GM12872 (cell line): ENCODE measurements at regions not wholly inside any gene's neighbourhood (a gene's known extent, or its start where the extent isn't known, plus 50 kb on each side); places are given as distances from the start of the nearest gene placed in this dataset.

Experiments
- TF ChIP-seq, protein P1 (sequence below): IDR thresholded peaks from 3 replicates; pipeline ENCODE4 v1.5.1; 2011; ENCODE audit warnings: low read depth, mild to moderate bottlenecking, low read length, moderate library complexity; ENCODE audit not compliant: insufficient read depth

DNA sequence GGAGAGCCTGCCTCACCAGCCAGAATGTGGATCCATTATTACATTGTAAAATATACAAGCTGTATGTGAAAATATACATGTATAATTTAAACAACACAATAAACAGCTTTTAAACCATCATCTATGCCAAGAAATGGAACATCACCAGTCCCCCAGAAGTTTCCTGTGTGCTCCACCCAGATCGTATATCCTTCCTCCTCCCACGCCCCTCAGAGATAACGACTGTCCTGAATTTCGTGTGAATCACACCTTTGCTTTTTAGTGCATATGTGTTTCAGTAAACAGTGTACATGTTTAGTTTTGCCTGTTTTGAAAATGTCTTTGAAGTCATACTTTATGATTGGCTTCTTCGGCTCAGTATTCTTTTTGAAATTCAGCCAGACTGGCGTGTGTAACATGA is 134.6 kb upstream of the MYO10 start:
- TF ChIP-seq, protein P1, sequence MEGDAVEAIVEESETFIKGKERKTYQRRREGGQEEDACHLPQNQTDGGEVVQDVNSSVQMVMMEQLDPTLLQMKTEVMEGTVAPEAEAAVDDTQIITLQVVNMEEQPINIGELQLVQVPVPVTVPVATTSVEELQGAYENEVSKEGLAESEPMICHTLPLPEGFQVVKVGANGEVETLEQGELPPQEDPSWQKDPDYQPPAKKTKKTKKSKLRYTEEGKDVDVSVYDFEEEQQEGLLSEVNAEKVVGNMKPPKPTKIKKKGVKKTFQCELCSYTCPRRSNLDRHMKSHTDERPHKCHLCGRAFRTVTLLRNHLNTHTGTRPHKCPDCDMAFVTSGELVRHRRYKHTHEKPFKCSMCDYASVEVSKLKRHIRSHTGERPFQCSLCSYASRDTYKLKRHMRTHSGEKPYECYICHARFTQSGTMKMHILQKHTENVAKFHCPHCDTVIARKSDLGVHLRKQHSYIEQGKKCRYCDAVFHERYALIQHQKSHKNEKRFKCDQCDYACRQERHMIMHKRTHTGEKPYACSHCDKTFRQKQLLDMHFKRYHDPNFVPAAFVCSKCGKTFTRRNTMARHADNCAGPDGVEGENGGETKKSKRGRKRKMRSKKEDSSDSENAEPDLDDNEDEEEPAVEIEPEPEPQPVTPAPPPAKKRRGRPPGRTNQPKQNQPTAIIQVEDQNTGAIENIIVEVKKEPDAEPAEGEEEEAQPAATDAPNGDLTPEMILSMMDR: no peak

DNA sequence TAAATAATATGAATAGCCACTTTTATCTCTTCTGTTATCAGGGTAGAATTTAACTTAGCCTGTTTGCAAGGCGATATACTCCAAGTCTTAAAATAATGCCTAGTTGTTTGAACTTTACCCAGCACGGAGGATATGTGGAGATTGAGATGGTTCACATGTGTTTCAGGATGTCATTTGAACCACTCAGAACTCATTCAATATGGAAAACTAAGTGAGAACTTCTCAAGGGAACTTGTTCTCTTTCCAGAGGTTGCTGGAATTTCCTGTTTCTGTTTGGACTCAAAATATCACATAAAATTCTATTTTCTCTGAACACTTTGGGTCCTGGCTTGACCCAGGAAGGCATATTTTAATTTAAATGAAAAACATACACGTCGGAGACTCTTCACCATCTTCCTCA is 139.1 kb upstream of the MYO10 start:
- TF ChIP-seq, protein P1: no peak

DNA sequence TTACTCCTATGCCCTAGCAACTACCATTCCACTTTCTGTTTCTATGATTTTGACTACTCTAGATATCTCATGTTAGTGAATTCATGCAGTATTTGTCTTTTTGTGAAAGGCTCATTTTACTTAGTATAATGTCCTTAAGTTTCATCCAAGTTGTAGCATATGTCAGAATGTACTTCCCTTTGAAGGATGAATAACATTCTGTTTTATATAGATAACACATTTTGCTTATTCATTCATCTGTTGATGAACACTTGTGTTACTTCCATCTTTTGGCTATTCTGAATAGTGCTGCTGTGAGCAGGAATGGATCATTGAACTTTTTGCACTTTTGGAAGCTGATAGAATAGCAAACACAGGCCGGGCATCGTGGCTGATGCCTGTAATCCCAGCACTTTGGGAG is 140.2 kb upstream of the MYO10 start:
- TF ChIP-seq, protein P1: no peak

DNA sequence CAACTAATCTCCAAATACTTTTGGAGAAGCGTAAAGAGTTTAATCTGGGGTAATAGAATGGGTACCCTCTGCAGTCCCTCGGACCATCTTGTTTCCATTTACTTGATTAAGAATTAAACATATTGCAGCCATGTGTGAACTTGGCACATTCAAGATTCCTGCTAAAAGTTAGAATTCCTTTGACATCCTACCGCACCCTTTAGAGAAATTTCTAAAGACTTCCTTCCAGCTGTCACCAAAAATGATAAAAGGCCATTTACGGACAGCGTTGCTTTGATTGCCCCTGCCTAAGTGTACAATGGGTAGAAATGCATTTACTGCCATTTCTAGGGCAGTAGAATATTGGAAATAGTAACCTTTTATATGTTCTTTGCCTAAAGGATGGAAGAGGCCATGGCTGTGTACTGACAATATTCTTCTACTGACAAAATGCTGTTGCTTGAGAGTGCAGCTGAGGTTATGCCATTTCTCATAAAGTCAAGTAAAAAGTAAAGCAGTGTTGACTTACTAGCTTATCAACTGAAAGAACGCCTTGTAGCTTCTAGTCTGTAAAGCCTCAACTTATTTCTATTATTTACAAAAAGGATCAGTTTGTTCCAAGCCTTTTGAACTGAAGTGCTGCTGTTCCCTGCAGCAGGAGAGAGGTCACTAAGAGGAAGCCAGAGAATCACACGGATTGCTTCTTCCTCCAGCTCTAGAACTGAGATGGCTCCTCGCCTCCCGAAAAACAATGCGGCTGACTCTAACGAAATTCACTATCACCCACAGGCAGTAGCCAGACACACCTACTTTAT is 139.8 kb upstream of the BASP1 start:
- TF ChIP-seq, protein P1: no peak

DNA sequence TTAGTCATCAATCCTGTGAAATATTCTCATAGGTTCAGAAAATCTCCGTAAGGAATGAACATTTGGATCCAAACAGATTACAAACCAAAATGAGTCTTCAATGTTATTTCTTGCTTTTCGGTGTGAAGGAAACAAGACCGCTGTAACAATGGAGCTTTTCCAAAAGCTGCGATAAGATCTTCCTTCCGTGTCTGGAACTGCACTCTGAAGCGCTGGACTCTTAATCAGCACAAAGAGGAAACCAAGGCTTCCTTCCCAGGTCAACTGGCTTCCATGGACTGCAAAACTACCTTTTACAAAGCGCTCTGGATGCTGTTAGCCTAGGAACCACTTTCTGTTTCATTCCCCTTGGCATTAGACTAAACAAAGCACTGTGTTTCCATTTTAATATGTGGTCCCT is 137.9 kb upstream of the BASP1 start:
- TF ChIP-seq, protein P1: no peak

DNA sequence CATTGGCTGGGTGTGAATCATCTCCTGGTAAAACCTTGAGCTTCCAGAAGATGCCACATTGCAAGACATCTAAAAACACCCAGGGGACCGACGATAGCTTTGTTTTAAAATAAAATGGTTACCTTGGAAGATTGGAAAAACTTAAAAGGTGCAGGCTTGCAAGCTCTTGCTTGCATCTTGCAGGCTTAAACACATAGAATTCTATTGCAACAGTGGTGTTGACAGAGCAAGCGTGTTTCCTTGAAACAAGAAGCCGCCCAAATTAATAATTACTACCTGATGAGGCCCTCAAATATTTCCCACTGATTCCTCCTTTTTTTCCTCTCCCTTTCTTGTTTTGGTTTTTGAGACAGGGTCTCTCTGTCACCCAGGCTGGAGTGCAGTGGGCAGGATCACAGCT is 137.1 kb upstream of the BASP1 start:
- TF ChIP-seq, protein P1: no peak

DNA sequence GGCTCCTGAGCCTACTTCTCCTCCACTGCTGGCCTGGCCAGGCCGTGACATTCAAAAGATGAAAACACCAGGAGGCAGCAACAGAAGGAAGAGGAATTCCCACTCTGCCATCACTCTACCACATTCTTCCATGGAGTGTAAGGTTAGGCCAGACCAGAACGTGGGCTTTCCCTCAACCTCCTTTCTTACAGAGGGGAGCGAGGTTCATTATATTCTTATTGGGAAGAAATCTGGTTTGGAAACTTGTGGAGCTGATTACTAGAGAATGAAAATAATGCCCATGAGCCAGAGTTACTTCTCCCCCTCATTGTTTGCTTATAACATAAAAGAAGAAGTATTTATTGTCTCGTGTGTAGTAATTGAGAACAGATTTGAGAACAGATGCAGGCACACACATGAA is 136.3 kb upstream of the BASP1 start:
- TF ChIP-seq, protein P1: no peak
